ENCODE measurements at regions not wholly inside any gene's neighbourhood (a gene's known extent, or its start where the extent isn't known, plus 50 kb on each side); places are given as distances from the start of the nearest gene placed in this dataset.

DNA sequence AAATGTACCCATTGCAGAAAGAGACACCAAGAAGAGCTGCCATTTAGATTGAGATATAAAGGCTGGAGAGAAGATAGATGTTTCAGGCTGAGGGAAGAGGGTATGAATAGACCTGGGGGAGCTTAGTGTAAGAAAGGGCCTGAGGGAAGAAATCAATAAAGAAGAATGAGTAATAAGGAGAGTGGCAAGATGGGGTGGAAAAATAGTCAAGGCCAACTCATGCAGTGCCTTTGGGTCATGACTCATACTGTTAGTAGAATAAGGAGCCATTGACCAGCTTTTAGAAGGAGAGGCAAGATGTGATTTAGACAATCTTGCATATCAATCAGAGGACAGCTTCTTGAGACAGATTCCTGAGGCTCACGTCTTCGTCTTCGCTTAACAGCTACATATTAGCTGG lies 287.5 kb downstream of the DUSP6 start:
- TF ChIP-seq, protein P1, sequence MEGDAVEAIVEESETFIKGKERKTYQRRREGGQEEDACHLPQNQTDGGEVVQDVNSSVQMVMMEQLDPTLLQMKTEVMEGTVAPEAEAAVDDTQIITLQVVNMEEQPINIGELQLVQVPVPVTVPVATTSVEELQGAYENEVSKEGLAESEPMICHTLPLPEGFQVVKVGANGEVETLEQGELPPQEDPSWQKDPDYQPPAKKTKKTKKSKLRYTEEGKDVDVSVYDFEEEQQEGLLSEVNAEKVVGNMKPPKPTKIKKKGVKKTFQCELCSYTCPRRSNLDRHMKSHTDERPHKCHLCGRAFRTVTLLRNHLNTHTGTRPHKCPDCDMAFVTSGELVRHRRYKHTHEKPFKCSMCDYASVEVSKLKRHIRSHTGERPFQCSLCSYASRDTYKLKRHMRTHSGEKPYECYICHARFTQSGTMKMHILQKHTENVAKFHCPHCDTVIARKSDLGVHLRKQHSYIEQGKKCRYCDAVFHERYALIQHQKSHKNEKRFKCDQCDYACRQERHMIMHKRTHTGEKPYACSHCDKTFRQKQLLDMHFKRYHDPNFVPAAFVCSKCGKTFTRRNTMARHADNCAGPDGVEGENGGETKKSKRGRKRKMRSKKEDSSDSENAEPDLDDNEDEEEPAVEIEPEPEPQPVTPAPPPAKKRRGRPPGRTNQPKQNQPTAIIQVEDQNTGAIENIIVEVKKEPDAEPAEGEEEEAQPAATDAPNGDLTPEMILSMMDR (IDR thresholded peaks at IDR 0.05): no peak
- no peak for TF ChIP-seq POLR2A (IDR thresholded peaks at IDR 0.05)

Data from heart left ventricle (tissue), 13 donors.